GM10248 (cell line): ENCODE measurements at regions not wholly inside any gene's neighbourhood (a gene's known extent, or its start where the extent isn't known, plus 50 kb on each side); places are given as distances from the start of the nearest gene placed in this dataset.

ENCODE experiments used
- CTCF ChIA-PET: fragments of 300-600 bp; sonication (Branson Sonifier 250); formaldehyde crosslinking; extraction: SDS; loops from one replicate; lab custom pipeline; 2021; ENCODE audit warnings: antibody characterized with exemption; lab: Yijun Ruan, JAX
- POLR2A ChIA-PET: fragments of 350-650 bp; sonication (Branson Sonifier 250); formaldehyde crosslinking; extraction: SDS; loops from one replicate; lab custom pipeline; 2020; ENCODE audit warnings: antibody characterized with exemption; lab: Yijun Ruan, JAX
- DNase-seq: peaks from one replicate; pipeline ENCODE4 v3.0.0; 2012; ENCODE audit errors: extremely low spot score
- TF ChIP-seq, protein P1 (sequence below): IDR thresholded peaks from 2 replicates; pipeline ENCODE4 v1.5.1; 2012; ENCODE audit warnings: mild to moderate bottlenecking, low read depth; ENCODE audit errors: extremely low read depth, missing control alignments, control extremely low read depth

DNA sequence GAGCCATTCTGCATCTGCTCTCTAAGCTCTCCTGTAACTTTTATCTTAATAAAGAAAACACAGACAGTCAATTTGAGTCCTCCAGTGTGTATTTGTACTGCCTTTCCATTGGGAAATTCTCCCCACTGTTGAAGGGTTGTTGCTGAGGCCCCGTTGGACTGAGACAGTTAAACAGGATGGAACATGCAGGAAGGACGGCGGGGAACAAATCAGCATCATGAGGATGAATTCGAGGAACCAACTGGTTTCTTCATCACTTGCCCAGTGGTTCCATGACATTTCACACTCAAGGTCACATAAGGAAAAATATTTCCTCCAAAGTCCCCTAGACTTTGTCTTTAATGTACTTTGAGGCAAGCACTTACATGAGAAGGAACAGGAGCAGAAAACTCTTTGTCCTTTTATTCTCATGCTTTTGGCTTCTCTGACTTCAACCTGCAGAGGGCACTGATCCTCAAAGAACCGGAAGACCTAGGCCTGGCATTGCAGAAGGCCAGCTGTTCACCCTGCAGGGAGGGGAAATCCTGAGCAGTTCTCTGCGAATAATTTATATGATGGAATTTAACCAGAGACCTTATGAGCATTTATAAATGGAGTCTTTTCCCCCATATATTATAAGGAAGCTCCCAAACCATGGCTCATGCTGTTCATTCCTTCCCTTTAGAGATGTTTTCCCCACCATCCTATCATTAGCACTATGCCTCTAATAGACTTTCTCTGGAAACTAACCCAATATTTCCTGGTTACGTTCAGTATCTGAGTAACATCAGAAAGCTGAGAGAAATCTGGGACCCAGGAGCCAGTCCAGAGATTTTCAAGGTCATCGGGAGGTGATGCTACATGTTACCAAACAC lies 55.2 kb upstream of the ADGRF1 start:
- ChIA-PET CTCF (interaction anchor here (0.8 to 6.6 kb wide), 21 partner anchors 10 to 271 kb away, joined by 3 to 84 read pairs (median 4); partner anchors contain the start of gene TNFRSF21), POLR2A (no interaction called here)
- peak; percentile 65 for DNase-seq
- TF ChIP-seq, protein P1, sequence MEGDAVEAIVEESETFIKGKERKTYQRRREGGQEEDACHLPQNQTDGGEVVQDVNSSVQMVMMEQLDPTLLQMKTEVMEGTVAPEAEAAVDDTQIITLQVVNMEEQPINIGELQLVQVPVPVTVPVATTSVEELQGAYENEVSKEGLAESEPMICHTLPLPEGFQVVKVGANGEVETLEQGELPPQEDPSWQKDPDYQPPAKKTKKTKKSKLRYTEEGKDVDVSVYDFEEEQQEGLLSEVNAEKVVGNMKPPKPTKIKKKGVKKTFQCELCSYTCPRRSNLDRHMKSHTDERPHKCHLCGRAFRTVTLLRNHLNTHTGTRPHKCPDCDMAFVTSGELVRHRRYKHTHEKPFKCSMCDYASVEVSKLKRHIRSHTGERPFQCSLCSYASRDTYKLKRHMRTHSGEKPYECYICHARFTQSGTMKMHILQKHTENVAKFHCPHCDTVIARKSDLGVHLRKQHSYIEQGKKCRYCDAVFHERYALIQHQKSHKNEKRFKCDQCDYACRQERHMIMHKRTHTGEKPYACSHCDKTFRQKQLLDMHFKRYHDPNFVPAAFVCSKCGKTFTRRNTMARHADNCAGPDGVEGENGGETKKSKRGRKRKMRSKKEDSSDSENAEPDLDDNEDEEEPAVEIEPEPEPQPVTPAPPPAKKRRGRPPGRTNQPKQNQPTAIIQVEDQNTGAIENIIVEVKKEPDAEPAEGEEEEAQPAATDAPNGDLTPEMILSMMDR: peak; percentile 73

DNA sequence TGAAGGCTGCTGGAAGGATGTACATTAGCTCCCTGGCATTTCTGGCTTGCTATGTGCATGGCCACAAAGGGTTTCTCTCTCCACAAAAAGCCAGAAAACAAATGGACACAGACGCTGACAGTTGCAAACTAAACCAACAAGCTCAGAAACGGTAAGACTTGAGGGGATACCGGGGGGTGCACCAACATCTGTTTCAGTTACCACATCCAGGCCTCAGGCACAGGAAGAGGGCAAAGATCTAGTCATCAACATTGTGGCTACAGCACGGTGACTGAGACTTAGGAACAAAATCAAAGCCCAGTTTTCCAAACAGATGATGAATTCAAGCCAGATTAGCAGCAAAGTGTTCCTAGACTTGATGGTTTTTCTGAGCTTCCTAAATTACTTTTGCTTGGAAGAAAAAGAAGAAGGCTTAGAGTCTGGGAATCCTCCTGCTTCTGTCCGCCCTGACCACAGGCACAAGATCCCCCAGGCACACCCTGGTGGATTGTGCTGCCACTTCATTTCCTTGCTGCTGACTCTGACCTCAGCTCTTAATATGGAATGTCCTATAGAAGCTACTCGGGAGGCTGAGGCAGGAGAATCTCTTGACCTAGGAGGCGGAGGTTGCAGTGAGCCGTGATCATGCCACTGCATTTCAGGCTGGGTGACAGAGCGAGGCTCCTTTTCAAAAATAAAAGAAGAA lies 54.2 kb upstream of the ADGRF1 start:
- DNase-seq: no peak
- CTCF ChIA-PET: interaction anchor here (0.8 to 6.6 kb wide), 11 partner anchors 9 to 272 kb away, joined by 3 to 84 read pairs (median 4); partner anchors contain the start of gene TNFRSF21
- POLR2A ChIA-PET: no interaction called here
- TF ChIP-seq, protein P1: no peak

DNA sequence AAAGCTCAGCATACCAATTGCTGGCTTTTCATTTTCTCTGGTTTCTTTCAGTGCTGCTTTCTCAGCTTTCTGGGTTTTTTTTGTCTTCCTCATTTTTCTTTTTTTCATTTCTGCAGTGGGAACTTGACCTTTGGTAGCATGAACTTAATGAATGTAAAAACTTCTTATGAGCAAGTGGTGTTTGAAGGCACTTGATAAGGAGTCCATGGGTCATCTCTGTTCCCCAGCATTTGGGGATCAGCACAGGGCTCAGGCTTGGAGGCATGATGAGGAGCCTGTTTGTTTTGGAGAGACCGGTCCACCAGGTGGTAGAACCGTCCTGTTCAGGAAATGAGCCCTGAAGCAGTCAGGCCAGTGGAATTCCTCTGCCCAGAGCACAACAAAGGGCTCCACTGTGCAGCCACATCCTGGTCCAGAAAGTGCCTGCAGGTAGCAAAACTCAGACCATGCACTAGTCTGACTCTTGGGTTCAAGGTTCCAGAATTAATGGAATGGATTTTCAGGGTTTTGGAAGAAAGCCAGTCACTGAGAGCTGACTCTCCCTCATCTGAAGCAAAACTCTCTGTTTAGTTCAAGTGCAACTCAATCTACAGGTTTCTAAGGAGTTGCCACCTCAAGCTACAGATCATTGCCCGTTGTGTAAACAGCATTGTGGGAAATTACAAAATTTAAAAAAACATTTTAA lies 52.3 kb upstream of the ADGRF1 start:
- POLR2A ChIA-PET: no interaction called here
- no peak for DNase-seq
- CTCF ChIA-PET: interaction anchor here (0.8 to 3.2 kb wide), 2 partner anchors 23 to 215 kb away, joined by 3 to 17 read pairs; partner anchors contain the start of gene TNFRSF21
- TF ChIP-seq, protein P1: no peak

DNA sequence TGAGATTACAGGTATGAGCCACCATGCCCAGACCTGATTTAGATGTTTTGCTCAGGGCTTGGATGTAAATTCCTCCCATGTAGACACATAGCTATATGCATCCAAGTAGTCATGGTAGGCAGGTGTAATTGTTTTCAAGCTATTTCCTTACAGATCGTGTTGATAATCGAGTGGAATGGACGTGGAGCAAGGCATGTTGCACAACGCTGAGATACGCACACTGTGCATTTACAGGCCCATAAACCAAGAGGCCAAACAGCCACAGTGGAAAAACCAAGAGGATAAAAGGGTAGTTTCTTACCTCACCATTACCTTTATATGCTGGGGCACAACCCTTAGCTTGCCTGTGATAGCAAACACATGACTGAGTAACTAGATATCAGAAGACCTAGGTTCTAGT lies 51.0 kb upstream of the ADGRF1 start:
- ChIA-PET CTCF (interaction anchor here (1.4 to 3.2 kb wide), 3 partner anchors 8 to 217 kb away, joined by 3 to 17 read pairs (median 5); partner anchors contain the start of gene TNFRSF21), POLR2A (no interaction called here)
- TF ChIP-seq, protein P1: no peak
- no peak for DNase-seq

DNA sequence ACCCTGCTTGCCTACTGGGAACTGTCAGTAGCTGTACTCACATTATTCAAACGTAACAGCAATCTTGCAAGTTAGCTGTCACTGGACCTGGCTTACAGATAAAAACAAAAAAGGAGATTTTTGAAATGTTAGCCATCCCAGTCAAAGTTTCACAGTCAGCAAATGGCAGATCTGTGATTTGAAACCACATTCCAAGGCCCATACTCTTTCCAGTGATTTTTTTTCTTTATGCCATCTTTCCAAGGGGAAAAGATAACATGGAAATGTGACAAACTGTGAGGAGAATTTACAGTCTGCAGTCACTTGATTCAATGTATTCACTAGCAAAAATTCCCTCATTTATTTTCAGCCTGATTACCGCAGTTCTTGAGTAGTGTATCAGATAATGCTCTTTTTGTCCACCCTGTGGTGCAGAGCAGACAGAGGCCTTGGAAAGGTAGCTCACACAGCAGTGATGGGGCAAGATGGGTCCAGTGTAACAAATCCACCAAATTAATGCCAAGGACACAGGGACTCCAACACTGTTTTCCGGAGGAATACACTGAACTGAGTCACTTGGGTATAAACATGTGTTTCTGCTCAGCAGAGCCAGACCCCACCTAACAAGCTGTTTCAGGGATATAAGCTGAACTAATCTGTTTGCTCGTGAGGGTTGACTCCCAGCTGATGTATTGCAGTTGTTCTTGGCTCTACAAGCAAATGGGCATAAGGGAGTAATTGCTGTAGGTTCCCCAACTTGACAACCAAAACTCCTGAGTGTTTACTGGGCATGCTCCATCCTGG lies 49.9 kb upstream of the ADGRF1 start:
- CTCF ChIA-PET: interaction anchor here (1.0 to 3.2 kb wide), 5 partner anchors 9 to 218 kb away, joined by 3 to 17 read pairs (median 5); partner anchors contain the start of gene TNFRSF21
- POLR2A ChIA-PET: no interaction called here
- no peak for DNase-seq
- TF ChIP-seq, protein P1: no peak
